AG20443 (cell line): ENCODE measurements at regions not wholly inside any gene's neighbourhood (a gene's known extent, or its start where the extent isn't known, plus 50 kb on each side); places are given as distances from the start of the nearest gene placed in this dataset.
"Not testable (repeated sequence)": the region's sequence is repeated elsewhere in the genome, so short reads cannot be mapped to it uniquely, and the experiment has no call there.

Experiments used
- DNase-seq: peaks from one replicate; pipeline ENCODE4 v3.0.0; 2012; ENCODE audit warnings: low spot score, mixed read lengths

GRCh38 chr11:103584720-103585119, 451.7 kb upstream of the DDI1 start:
- DNase-seq = no peak

DNA sequence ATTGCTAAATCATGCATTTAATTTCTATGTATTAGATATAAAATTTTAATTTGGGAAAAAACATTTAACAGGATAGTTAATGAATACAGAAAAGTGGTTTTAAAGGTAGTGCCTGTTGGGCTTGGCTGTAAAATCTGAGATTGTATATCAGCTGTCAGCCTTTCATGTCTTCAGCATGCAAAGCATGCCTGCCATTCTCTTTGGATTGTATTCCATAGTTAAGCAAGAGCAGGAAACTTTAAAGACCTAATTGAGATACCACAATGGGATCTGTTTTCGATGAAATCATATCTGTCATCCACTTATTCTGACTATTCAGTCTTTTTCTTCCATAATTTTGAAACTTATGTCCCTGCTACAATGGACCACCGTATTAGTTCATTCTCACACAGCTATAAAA, 451.0 kb upstream of the DDI1 start:
- DNase-seq = no peak

GRCh38 chr11:103585911-103586310, 450.5 kb upstream of the DDI1 start:
- DNase-seq = no peak

GRCh38 chr11:103586756-103587155, 449.7 kb upstream of the DDI1 start:
- peak; percentile 8 for DNase-seq

DNA sequence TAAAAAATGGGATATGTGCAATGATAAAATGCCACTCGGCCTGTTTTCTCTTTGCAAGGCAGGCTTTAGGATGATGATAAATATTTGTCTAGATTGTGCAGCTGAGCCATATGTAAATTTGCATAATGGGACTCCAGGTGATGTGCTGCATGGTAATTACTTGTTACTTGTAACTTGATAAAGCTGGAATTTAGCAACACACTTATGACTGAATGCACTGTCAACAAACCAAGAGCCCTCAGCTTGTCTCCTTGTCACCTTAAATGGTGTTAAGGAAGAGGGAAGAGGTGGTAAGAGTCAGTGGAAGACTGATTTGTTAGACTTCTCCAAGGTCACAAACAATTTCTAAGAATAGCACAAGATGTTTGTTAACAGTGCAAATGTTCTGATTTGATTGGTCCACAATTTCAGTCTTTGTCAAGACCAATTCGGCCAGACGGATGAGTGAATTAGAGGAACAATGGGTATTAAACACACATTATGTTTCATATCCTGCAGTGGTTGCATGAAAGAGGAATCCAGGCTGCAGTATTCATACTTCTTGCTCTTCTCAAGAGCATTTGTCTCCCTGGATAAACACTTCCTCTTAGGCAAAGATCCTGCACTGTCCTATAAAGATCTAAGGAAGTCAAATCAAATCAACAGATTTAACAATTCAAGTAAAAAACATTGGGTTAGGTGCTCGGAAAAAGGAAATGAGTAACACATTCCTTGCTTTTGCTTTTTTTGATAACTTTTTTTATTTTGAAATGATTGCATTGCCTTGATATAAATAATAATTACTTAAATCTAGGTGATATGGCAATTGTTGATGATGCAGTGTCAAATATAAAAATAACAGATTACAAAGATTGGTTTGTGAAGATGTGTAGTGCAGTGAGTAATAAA, 448.3 kb upstream of the DDI1 start:
- DNase-seq = no peak

DNA sequence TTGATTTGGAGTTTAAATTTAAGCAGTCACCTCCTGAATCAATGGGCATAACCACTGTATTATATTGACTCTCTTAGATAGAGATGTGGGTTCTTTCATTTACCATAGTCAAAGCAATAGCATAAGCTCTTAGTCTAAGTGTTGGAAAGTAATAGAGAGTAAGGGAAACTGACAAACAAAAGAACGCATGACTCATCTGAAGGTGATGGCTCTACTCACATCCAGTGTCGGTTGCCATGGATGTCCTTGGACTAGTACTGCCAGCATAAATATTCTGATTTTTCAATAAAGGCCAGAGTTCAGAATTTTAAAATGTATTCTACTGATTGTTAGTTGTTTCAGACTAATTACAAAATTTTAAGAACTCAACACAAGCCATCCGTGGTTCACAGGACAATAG, 444.9 kb upstream of the DDI1 start:
- no peak for DNase-seq

- DNase-seq = no peak
Measured at GRCh38 chr11:103594283-103594682, 442.2 kb upstream of the DDI1 start.

- DNase-seq = no peak
Measured at GRCh38 chr11:103596315-103596714, 440.1 kb upstream of the DDI1 start.

DNA sequence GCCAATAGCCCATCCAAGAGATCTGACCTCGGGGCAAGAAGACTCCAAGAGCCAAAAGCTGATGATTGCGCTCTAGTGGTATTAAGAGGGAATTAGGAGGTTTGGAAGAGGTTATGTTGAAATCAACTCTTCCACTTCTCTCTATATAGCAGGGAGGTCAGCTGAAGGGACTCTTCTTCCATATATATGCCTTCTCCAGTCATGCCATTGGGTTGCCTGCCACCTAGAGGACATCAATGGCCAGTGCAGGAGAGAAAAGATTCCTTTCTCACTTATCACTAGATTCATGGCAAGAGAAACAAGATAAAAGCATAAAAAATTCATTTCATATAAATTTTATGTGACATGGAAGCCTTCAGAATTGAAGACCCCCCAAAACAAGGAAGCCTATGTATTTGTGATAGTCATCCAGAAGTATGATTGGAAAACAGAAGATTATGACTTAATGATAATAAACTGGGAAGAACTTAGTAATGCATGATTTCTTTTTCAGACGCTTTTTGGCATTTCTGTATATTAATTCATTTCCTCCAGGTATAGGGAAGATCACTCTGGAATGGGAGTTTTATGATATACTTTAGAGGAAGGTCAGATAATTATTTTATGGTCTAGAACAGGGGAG, 435.1 kb upstream of the DDI1 start:
- peak; percentile 78 for DNase-seq

DNA sequence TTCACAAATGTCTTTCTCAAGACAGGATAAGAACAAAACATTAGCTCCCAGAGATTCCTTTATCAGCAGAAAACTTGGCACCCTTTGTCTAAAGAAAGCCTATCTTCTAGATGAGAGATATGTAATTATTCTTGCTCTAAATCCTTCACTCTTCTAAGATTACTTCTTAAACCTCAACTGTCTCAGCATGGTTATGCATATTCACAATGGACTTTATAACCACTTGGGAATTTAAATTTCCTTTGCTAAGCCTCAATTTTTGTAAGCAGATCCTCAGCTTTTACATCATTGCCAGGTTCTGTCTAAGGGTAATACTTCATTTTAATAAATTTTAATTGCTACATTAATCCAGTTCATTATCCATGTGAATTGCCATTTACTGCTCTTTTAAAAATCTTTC, 433.6 kb upstream of the DDI1 start:
- no peak for DNase-seq

DNA sequence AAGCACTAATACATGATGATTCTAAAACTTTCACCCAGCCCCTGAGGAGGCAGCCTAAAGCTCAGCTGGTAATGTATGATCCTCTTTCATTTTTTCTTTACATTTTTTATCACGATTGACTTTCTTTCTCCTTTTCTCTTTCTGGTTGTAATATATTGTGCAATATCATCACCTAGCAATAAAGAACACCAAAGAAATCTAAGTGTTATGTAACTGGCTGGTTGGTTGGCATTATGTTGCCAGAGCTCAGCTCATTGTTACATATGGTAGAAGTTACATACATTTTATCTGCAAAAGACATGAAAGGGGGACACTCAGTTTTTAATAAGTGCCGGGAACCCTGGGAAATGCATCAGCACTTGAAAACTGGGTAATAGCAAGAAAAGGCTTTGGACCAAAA, 432.1 kb upstream of the DDI1 start:
- DNase-seq = no peak

DNA sequence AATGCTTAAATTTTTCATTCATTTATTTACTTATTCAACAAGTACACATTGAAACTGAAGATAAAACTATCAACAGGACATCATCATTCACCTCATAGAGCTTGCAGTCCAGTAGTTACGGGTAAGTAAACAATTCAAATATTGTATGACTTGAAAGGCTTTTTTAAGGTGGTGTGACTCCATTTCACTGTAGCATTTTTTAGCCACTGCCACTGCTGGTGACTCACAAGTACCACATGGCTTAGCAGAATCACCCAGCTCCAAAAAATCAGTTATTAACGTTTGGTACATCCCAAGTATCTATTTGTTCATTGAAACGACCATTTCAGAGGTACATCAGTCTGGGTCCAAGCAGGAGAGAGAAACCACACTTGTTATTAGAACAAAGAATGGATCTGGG, 427.9 kb upstream of the DDI1 start:
- DNase-seq = peak; percentile 20

GRCh38 chr11:103609117-103610066, 427.0 kb upstream of the DDI1 start:
- peak; percentile 87 for DNase-seq

- no peak for DNase-seq
Measured at GRCh38 chr11:103610435-103610834, 426.0 kb upstream of the DDI1 start.

- not testable (repeated sequence) for DNase-seq
Measured at GRCh38 chr11:103611526-103612260, 424.7 kb upstream of the DDI1 start.

DNA sequence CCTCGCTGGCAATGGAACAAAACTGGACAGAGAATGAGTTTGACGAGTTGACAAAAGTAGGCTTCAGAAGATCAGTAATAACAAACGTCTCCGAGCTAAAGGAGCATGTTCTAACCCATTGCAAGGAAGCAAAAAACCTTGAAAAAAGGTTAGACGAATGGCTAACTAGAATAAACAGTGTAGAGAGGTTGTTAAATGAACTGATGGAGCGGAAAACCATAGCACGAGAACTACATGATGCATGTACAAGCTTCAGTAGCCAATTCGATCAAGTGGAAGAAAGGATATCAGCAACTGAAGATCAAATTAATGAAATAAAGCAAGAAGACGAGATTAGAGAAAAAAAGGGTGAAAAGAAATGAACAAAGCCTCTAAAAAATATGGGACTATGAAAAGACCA, 424.0 kb upstream of the DDI1 start:
- not testable (repeated sequence) for DNase-seq

DNA sequence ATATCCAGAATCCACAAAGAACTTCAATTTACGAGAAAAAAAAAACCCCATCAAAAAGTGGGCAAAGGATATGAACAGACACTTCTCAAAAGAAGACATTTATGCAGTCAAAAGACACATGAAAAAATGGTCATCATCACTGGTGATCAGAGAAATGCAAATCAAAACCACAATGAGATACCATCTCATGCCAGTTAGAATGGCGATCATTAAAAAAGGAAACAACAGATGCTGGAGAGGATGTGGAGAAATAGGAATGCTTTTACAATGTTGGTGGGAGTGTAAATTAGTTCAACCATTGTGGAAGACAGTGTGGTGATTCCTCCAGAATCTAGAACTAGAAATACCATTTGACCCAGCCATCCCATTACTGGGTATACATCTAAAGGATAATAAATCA, 419.9 kb upstream of the DDI1 start:
- DNase-seq = not testable (repeated sequence)

DNA sequence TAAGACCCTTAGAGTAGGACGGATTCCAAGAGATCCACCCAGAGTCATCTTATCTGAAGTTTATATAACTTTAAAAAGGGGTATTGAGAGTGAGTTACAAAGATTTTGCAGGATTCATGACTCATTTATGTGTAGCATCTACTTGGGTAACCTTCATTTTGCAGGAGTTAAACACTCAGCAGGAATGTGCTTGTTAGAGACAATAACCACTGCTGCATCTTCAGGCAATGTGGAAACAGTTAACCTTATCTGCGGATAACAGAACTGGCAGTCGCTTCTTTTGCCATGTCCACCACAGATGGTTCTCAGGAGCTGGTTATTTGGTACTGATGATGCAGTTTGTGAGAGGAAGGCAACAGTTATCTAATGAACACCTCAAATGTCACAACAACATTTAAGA, 417.9 kb upstream of the DDI1 start:
- DNase-seq = peak; percentile 62

- DNase-seq = no peak
Measured at GRCh38 chr11:103619480-103619879, 417.0 kb upstream of the DDI1 start.

- DNase-seq = no peak
Measured at GRCh38 chr11:103619938-103620337, 416.5 kb upstream of the DDI1 start.

- no peak for DNase-seq
Measured at GRCh38 chr11:103622296-103622695, 414.1 kb upstream of the DDI1 start.

- DNase-seq = no peak
Measured at GRCh38 chr11:103623933-103624332, 412.5 kb upstream of the DDI1 start.
